ENCODE measurements at regions not wholly inside any gene's neighbourhood (a gene's known extent, or its start where the extent isn't known, plus 50 kb on each side); places are given as distances from the start of the nearest gene placed in this dataset.
"Not testable (repeated sequence)": the region's sequence is repeated elsewhere in the genome, so short reads cannot be mapped to it uniquely, and the experiment has no call there.

DNA sequence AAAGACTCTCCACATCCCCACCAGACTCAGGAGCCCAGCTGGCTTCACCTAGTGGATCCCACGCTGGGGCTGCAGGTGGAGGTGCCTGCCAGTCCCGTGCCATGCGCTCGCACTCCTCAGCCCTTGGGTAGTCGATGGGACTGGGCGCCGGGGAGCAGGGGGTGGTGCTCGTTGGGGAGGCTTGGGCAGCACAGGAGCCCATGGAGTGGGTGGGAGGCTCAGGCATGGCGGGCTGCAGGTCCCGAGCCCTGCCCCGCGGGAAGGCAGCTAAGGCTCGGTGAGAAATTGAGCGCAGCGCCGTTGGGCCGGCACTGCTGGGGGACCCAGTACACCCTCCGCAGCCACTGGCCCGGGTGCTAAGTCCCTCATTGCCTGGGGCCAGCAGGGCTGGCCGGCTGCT lies 497.4 kb upstream of the PTBP2 start:
- intact Hi-C loops (cut with micrococcal nuclease); H3K27me3 Mint-ChIP-seq (ENCODE audit: low read depth); H3K27ac Mint-ChIP-seq; H3K4me3 Mint-ChIP-seq (ENCODE audit: low read depth); DNase-seq (ENCODE audit: low spot score); H3K36me3 Mint-ChIP-seq (ENCODE audit: low read depth); H3K9me3 Mint-ChIP-seq; H3K4me1 Mint-ChIP-seq (ENCODE audit: low read depth): not testable (repeated sequence)

DNA sequence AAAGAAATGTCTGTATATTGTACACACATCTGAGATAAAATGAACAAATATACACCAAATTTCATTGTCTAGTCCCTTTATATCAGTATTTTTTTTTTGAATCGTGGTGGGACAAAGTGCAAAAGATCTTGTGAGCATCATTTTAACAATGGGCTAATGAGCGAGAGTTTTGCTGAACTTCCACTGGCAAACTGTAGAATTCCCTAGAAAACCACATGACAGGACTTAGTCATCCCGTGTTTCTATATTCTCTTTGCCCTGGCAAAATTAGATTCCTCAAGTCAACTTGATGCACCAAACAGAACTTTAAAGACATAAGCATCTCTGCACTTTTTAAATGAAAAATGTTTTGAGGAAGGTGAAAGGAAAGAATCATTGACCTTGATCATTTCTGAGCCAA lies 488.2 kb upstream of the PTBP2 start:
- Mint-ChIP-seq H3K36me3 (ENCODE audit: low read depth) (no peaks in the 10 kb centered on the region), H3K27ac (no peak overlapping the region), H3K4me3 (ENCODE audit: low read depth) (no peak overlapping the region), H3K27me3 (ENCODE audit: low read depth) (no peaks in the 10 kb centered on the region), H3K4me1 (ENCODE audit: low read depth) (no peaks in the 10 kb centered on the region), H3K9me3 (no peaks in the 10 kb centered on the region)
- DNase-seq (ENCODE audit: low spot score), result no peak
- intact Hi-C loops (cut with micrococcal nuclease), result no loop called here

DNA sequence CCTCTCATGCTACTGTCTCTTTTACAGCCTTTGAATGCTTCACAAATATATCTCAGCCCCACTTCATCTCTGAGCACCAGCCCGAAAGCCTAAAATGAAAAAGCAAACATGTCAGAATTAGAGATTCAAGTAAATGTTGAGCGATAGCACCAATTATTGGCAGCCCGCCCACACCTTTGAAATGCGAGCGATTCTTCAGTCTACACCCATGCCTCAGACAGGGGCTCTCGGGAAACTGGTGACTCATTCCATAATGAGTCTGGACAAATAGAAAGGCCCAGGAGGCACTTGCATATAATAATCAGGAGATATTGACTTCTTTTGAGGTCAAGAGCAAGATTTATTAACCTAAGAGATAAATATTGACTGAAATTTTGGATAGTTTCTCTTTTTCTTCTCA lies 487.3 kb upstream of the PTBP2 start:
- Mint-ChIP-seq H3K27me3 (ENCODE audit: low read depth) (no peaks in the 10 kb centered on the region), H3K36me3 (ENCODE audit: low read depth) (no peaks in the 10 kb centered on the region), H3K4me1 (ENCODE audit: low read depth) (no peaks in the 10 kb centered on the region), H3K27ac (no peak overlapping the region), H3K9me3 (no peaks in the 10 kb centered on the region), H3K4me3 (ENCODE audit: low read depth) (no peak overlapping the region)
- intact Hi-C loops (cut with micrococcal nuclease), result no loop called here
- DNase-seq (ENCODE audit: low spot score), result no peak

DNA sequence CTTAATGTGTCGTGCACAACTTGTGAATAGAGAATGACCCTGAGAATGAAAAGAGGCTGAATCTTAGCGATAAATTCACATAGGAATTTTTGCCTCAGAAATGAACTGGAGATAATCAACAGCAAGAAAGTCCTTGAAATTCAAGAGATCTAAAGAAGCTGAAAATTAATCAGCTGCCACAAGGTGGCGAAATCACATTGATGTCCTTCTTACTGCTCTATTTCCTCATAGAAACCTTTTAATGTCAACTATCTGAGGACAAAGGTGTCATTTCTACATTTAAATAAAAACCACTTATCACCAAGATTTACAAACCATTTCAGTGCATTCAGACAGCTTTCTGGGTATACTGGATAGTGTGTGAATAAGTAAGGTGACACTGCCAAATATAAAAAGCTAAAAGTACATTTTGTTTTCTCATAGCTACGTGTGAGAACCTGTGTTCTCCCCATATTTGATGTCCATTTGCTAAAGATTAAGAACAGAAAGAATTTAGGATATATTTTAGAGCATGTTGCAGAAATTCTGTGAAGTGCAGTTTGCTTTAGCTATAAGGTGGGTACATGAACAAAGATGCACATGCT lies 485.3 kb upstream of the PTBP2 start:
- no peaks in the 10 kb centered on the region for H3K9me3 Mint-ChIP-seq

DNA sequence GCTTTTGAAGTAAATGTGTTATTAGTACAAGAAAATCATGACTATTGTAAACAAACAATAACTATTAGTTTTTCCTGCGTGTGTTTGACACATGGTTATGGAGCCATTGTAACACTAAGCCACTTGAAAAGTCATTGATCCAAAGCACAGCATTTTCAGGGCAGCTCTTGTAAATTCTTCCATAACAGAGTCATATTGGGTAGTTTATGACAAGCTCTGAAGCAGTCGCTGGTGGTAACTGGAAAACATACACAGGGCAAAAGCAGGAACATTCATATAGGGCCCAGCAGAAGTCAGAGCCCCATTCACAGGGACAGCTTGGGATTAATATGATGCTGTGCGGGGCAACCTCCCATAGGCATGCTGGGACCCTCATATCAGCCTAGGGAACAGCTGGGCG lies 483.2 kb upstream of the PTBP2 start:
- no peaks in the 10 kb centered on the region for H3K27me3 Mint-ChIP-seq (ENCODE audit: low read depth)
- no peaks in the 10 kb centered on the region for H3K36me3 Mint-ChIP-seq (ENCODE audit: low read depth)
- intact Hi-C loops (cut with micrococcal nuclease), result no loop called here
- H3K27ac Mint-ChIP-seq, result no peak overlapping the region
- H3K4me1 Mint-ChIP-seq (ENCODE audit: low read depth), result no peaks in the 10 kb centered on the region
- H3K9me3 Mint-ChIP-seq, result no peaks in the 10 kb centered on the region
- H3K4me3 Mint-ChIP-seq (ENCODE audit: low read depth), result no peak overlapping the region
- no peak for DNase-seq (ENCODE audit: low spot score)

More for the DNA sequence above, 485.3 kb upstream of the PTBP2 start:
- Mint-ChIP-seq H3K4me3 (ENCODE audit: low read depth) (no peak overlapping the region), H3K27me3 (ENCODE audit: low read depth) (no peaks in the 10 kb centered on the region), H3K36me3 (ENCODE audit: low read depth) (no peaks in the 10 kb centered on the region), H3K4me1 (ENCODE audit: low read depth) (no peaks in the 10 kb centered on the region), H3K27ac (no peak overlapping the region)
- DNase-seq (ENCODE audit: low spot score), result no peak
- intact Hi-C loops (cut with micrococcal nuclease), result loop anchor here (2.0 kb wide), 1 partner anchor 609 kb away; no protein-coding TSS in a partner anchor

DNA sequence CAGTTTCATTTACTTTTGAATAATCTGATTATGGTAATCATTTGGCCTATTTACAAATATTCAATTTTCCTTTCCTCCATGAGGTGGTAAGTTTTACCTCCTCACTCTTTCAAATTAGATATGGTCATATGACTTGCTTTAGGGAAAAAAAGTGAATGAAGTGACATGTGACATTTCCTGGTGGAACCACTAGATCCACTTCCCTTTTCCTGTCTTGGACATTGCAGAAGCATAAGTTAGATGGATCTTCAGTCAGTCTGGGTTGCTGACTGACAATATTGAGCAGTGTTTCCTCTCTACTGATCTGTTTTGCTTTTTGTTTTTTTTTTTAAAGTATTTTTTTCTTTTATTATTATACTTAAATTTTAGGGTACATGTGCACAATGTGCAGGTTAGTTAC lies 481.1 kb upstream of the PTBP2 start:
- no peak overlapping the region for H3K27ac Mint-ChIP-seq
- no peak for DNase-seq (ENCODE audit: low spot score)
- intact Hi-C loops (cut with micrococcal nuclease), result no loop called here
- no peak overlapping the region for H3K4me3 Mint-ChIP-seq (ENCODE audit: low read depth)
- no peaks in the 10 kb centered on the region for H3K9me3 Mint-ChIP-seq
- H3K27me3 Mint-ChIP-seq (ENCODE audit: low read depth), result no peaks in the 10 kb centered on the region
- no peaks in the 10 kb centered on the region for H3K4me1 Mint-ChIP-seq (ENCODE audit: low read depth)
- H3K36me3 Mint-ChIP-seq (ENCODE audit: low read depth), result no peaks in the 10 kb centered on the region

DNA sequence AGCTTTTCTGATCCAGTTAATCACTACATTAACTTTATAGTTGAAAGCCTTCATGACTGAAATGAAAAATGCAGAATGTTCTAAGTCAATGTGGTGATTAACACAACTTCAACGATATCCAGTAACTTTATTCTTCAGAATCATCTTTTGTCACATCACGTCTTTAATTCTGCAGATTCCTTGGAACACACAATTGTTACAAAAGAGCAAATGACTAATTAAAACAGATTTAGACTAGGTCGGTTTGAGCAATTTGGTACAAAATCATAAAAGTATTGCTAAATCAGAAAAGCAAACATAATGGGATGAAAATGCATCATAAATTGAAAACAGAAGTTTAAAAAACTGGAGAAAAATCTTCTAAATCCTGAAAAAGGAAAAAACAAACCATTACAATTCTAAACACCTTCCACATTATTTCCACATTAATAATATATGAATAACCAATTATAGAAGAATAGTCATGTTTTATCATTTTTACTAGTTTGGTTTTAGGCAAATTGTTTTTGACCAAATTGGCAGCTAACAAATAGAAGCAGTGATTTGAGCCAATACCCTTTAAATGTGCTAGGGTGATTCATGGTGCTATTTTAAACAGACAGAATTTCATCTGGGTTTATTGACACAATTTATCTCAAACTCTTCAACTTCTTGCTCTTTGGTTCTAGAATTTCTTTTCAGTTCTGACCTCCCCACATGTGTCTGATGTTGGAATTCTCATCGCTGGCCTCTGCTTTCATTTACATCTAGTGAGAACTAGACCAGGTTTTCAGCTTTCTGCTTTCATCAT lies 468.1 kb upstream of the PTBP2 start:
- Mint-ChIP-seq H3K36me3 (ENCODE audit: low read depth) (no peaks in the 10 kb centered on the region), H3K4me3 (ENCODE audit: low read depth) (no peak overlapping the region)

DNA sequence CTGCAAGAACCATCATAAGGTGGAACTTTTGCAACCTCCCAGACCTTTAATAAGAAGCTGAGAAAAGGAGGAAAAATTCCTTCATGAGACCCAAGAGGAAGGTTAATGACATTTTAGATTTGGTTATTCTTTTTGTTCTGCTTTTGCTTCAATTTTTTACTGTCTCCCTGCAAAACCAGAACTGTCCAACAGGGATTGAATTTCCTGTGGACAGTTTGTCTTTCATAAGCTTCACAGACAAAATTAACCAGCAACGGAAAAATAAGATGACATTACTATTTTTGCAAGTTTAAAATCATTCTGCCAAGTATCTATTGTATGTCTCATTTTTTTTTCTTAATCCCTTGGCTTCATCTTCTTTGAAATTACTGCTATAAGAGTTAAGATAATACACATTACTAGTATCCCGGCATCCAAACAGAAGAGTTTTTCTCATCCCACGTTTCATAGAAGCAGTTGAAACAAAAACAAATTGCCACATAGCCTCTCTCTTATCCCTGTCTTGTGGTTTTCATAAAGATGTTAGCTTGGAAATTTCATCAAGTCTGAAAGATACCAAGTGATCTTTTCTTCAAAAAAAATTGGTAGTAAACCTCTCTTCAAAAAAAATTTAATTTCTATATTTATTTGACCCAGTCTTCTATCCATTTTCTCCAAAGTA lies 465.3 kb upstream of the PTBP2 start:
- no peak overlapping the region for H3K4me3 Mint-ChIP-seq (ENCODE audit: low read depth)

More for the DNA sequence above, 468.1 kb upstream of the PTBP2 start:
- no peak overlapping the region for H3K27ac Mint-ChIP-seq
- no peaks in the 10 kb centered on the region for H3K27me3 Mint-ChIP-seq (ENCODE audit: low read depth)
- DNase-seq (ENCODE audit: low spot score), result no peak
- H3K4me1 Mint-ChIP-seq (ENCODE audit: low read depth), result no peaks in the 10 kb centered on the region
- H3K9me3 Mint-ChIP-seq, result no peaks in the 10 kb centered on the region
- intact Hi-C loops (cut with micrococcal nuclease), result no loop called here

DNA sequence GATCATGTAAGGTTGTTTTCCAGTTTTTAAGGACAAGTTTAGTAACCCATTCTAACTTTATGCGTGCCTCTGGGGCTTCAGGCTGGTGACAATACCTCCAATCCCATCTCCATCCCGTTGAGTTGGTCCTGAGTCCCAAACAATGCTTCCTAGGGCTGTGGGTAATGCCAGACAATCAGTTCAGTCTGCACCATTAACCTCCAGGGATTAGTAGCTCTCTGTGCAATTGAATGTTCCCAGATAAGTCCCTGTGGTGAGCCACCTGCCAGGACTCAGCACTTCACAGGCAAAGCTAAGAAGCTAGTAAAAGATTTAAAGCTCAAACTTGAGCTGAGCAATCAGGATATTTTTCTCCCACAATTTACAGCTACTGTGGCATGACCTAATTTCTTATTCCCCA lies 462.2 kb upstream of the PTBP2 start:
- no peaks in the 10 kb centered on the region for H3K36me3 Mint-ChIP-seq (ENCODE audit: low read depth)
- intact Hi-C loops (cut with micrococcal nuclease), result no loop called here
- DNase-seq (ENCODE audit: low spot score), result no peak
- H3K27me3 Mint-ChIP-seq (ENCODE audit: low read depth), result no peaks in the 10 kb centered on the region
- peaks cover 4% of the 10 kb centered on the region for H3K9me3 Mint-ChIP-seq
- no peak overlapping the region for H3K4me3 Mint-ChIP-seq (ENCODE audit: low read depth)
- H3K27ac Mint-ChIP-seq, result no peak overlapping the region
- no peaks in the 10 kb centered on the region for H3K4me1 Mint-ChIP-seq (ENCODE audit: low read depth)

More for the DNA sequence above, 465.3 kb upstream of the PTBP2 start:
- no peaks in the 10 kb centered on the region for H3K27me3 Mint-ChIP-seq (ENCODE audit: low read depth)
- no peak for DNase-seq (ENCODE audit: low spot score)
- peaks cover 4% of the 10 kb centered on the region for H3K9me3 Mint-ChIP-seq
- H3K27ac Mint-ChIP-seq, result no peak overlapping the region
- intact Hi-C loops (cut with micrococcal nuclease), result no loop called here
- no peaks in the 10 kb centered on the region for H3K36me3 Mint-ChIP-seq (ENCODE audit: low read depth)
- no peaks in the 10 kb centered on the region for H3K4me1 Mint-ChIP-seq (ENCODE audit: low read depth)

DNA sequence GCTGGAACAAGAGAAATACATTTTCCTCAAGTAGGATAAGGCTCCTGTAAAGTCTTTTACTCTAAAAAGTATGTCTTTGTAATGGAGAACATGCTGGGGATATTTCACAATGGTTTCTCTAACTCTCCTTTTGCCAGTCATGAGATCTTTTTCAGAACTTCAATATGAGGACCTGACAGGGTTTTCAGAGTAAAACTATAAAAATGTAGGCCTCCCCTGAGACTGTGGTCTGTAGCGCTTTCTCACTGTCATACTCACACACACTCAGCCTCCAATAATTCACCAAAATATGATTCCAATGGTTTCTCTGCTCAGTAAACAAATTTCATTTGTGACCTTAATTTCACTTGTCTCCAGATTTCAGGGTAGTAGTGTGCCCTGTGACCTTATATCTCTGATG lies 440.1 kb upstream of the PTBP2 start:
- Mint-ChIP-seq H3K27me3 (ENCODE audit: low read depth) (no peaks in the 10 kb centered on the region), H3K36me3 (ENCODE audit: low read depth) (no peaks in the 10 kb centered on the region), H3K4me3 (ENCODE audit: low read depth) (no peak overlapping the region), H3K4me1 (ENCODE audit: low read depth) (no peaks in the 10 kb centered on the region), H3K9me3 (peaks cover 28% of the 10 kb centered on the region), H3K27ac (no peak overlapping the region)
- intact Hi-C loops (cut with micrococcal nuclease), result no loop called here
- no peak for DNase-seq (ENCODE audit: low spot score)

DNA sequence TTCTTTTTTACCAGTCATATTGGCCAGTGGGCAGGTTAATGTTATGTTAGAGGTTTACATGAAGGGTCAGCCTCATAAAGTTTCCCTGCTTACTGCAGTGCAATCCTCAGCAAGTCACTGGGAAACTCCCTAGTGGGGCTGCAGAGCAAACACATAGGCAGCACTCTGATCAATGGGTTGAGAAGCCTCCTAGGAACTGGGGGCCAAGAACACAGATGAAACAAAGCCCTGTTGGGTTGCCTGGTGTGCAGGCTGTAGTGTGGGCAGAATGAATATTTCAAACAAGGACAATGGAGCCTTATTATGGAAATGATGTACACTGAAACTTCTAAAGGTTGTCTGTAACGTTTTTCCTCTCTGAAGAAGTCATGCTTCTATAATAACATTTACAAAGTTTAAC lies 431.6 kb upstream of the PTBP2 start:
- Mint-ChIP-seq H3K36me3 (ENCODE audit: low read depth) (no peaks in the 10 kb centered on the region), H3K27ac (no peak overlapping the region), H3K4me3 (ENCODE audit: low read depth) (no peak overlapping the region), H3K27me3 (ENCODE audit: low read depth) (no peaks in the 10 kb centered on the region), H3K9me3 (peaks cover 30% of the 10 kb centered on the region), H3K4me1 (ENCODE audit: low read depth) (no peaks in the 10 kb centered on the region)
- DNase-seq (ENCODE audit: low spot score), result no peak
- intact Hi-C loops (cut with micrococcal nuclease), result no loop called here

DNA sequence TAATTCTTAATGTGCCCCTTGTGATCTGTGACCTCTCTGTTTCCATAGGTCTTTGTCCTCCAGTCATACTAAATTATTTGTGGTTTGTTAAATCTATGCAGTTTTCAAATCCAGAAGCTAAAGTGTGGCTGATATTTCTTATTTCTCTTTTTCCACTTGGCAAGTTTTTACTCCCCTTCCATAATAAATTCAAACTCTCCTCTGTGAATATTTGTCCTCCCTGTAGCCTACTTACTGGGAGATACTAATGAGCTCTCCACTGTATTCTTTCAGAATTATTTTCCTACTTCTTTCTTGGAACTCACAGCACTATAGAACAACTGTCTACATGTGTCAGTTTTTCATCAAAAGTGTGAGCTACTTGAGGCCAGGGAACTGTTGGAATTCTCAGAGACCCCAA lies 430.8 kb upstream of the PTBP2 start:
- H3K9me3 Mint-ChIP-seq, result peaks cover 30% of the 10 kb centered on the region
- no peak for DNase-seq (ENCODE audit: low spot score)
- H3K27me3 Mint-ChIP-seq (ENCODE audit: low read depth), result no peaks in the 10 kb centered on the region
- no peak overlapping the region for H3K27ac Mint-ChIP-seq
- H3K4me3 Mint-ChIP-seq (ENCODE audit: low read depth), result no peak overlapping the region
- no peaks in the 10 kb centered on the region for H3K4me1 Mint-ChIP-seq (ENCODE audit: low read depth)
- intact Hi-C loops (cut with micrococcal nuclease), result no loop called here
- no peaks in the 10 kb centered on the region for H3K36me3 Mint-ChIP-seq (ENCODE audit: low read depth)

DNA sequence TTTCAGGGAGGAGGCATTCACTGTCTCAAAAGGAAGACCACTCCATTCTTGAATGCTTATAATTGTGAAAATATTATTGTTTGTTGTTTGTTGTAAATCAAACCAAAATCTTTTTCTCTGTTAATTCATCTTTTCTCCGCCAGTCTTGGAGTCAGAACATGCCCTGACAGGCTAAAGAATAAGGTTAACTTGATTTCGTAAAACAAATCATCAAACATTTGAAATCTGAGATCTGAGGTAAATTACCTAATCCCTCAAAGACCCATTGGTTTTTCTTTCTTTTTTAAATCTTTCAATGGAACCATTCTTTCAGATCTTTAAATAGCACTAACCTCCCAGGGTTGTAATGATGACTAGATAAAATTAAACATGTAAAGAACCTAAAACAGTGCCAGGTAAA lies 430.1 kb upstream of the PTBP2 start:
- Mint-ChIP-seq H3K4me1 (ENCODE audit: low read depth) (no peaks in the 10 kb centered on the region), H3K4me3 (ENCODE audit: low read depth) (no peak overlapping the region), H3K27ac (no peak overlapping the region), H3K9me3 (peaks cover 23% of the 10 kb centered on the region), H3K27me3 (ENCODE audit: low read depth) (no peaks in the 10 kb centered on the region), H3K36me3 (ENCODE audit: low read depth) (no peaks in the 10 kb centered on the region)
- intact Hi-C loops (cut with micrococcal nuclease), result no loop called here
- DNase-seq (ENCODE audit: low spot score), result no peak

Measured in activated T-helper 2 cell treated with anti-CD3 and anti-CD28 coated beads, Interferon-gamma antibody, Interleukin-2, Interleukin-4, amounts not matched to agents 10 μg/mL and 5 μg/mL and 100 μg/mL, durations not matched to agents 14 hours and 24 hours and 36 hours (primary cell).